ENCODE measurements at regions not wholly inside any gene's neighbourhood (a gene's known extent, or its start where the extent isn't known, plus 50 kb on each side); places are given as distances from the start of the nearest gene placed in this dataset.

- TF ChIP-seq CTCF (IDR thresholded peaks at IDR 0.05; ENCODE audit: poor library complexity) (no peak), EZH2phosphoT487 (IDR thresholded peaks at IDR 0.05; ENCODE audit: low read depth, severe bottlenecking, unreplicated experiment) (no peak)
Measured at GRCh38 chr6:164108869-164109769, 694.6 kb downstream of the QKI start.
